22Rv1 (cell line): ENCODE measurements at regions not wholly inside any gene's neighbourhood (a gene's known extent, or its start where the extent isn't known, plus 50 kb on each side); places are given as distances from the start of the nearest gene placed in this dataset.
"Not testable (repeated sequence)": the region's sequence is repeated elsewhere in the genome, so short reads cannot be mapped to it uniquely, and the experiment has no call there.

Source experiments
- H3K27ac ChIP-seq: fragments of 450-650 bp; 2 replicates; pipeline ENCODE4 v1.5.1; 2017
- CTCF ChIP-seq: fragments of 450-650 bp; IDR thresholded peaks from 2 replicates; pipeline ENCODE4 v1.5.1; 2017; ENCODE audit warnings: mild to moderate bottlenecking
- ZFX ChIP-seq: fragments of 450-650 bp; IDR thresholded peaks from 2 replicates; pipeline ENCODE4 v1.6.1; 2017; ENCODE audit warnings: antibody characterized with exemption, borderline replicate concordance

- H3K27ac ChIP-seq: no peak overlapping the region
These were observed 77.2 kb downstream of the FHIP1A start for GRCh38 chr4:151486168-151486567.

GRCh38 chr4:151488968-151489367, 80.0 kb downstream of the FHIP1A start:
- H3K27ac ChIP-seq: no peak overlapping the region
- TF ChIP-seq CTCF (no peak), ZFX (no peak)

More at GRCh38 chr4:151486168-151486567, 77.2 kb downstream of the FHIP1A start:
- TF ChIP-seq ZFX (no peak), CTCF (no peak)

DNA sequence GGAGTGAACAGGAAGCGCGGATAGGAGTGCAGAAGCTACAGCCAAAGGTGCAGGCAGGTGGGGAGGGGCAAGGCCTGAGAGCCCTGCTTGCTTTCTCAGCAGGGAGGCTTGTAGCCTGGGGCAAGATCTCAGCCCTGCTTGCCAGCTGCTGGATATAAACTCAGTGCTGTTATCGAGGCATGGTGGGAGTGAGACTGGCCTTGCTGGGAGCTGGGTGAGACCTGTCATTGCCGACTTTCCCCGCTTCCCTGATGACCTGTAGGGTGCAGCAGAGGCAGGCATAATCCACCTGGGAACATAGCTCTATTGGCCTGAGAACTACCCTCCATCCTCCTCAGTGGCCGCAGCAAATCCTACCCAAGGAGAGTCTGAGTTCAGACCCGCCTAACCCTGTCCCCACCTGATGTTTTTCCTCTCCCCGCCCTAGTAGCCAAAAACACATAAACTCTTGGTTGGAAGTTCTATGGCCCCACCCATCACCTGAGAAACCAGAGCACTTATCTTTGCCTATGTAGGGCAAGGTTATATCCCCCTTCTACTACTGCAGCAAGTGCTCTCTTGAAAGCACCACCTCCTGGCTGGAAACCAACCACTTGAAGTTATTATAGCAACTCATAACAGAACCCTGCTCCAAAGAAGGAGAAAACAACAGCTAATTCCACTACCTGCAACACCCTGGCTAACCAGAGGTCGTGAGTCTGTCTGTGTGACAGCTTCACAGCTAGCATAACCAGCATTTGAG, 80.7 kb downstream of the FHIP1A start:
- H3K27ac ChIP-seq: no peak overlapping the region; the same call in 1 of the 2 replicates
- no peak for TF ChIP-seq ZFX
- TF ChIP-seq CTCF: peak; percentile 75

DNA sequence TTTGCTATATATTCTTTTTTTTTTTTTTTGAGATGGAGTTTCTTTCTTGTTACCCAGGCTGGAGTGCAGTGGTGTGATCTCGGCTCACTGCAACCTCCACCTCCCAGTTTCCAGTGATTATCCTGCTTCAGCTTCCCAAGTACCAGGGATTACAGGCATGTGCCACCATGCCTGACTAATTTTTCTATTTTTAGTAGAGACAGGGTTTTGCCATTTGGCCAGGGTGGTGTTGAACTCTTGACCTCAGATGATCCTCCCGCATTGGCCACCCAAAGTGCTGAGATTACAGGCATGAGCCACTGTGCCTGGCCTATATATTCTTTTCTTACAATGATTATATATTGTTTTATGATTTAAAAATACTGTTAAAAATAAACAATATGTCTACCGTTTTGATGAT, 86.6 kb downstream of the FHIP1A start:
- H3K27ac ChIP-seq: not testable (repeated sequence)

DNA sequence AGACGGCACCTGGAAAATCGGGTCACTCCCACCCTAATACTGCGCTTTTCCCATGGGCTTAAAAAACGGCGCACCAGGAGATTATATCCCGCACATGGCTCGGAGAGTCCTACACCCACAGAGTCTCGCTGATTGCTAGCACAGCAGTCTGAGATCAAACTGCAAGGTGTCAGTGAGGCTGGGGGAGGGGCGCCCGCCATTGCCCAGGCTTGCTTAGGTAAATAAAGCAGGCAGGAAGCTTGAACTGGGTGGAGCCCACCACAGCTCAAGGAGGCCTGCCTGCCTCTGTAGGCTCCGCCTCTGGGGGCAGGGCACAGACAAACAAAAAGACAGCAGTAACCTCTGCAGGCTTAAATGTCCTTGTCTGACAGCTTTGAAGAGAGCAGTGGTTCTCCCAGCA, 102.6 kb downstream of the FHIP1A start:
- not testable (repeated sequence) for H3K27ac ChIP-seq

GRCh38 chr4:151517896-151518295, 108.9 kb downstream of the FHIP1A start:
- H3K27ac ChIP-seq: no peak overlapping the region
- no peak for TF ChIP-seq ZFX
- TF ChIP-seq CTCF: no peak

GRCh38 chr4:151518359-151518758, 109.4 kb downstream of the FHIP1A start:
- H3K27ac ChIP-seq: no peak overlapping the region

More at GRCh38 chr4:151518359-151518758, 109.4 kb downstream of the FHIP1A start:
- TF ChIP-seq ZFX (no peak), CTCF (no peak)
